Vagina (tissue), 2 donors: ENCODE measurements at regions not wholly inside any gene's neighbourhood (a gene's known extent, or its start where the extent isn't known, plus 50 kb on each side); places are given as distances from the start of the nearest gene placed in this dataset.
A peak's percentile ranks its signal among the peaks of the same experiment; 100 is the strongest.

Source experiments
- DNase-seq, 2 donors: peaks; one replicate each; pipeline ENCODE4 v3.0.0-alpha.2; 2017; ENCODE audit errors: extremely low spot score in 2 of 2
- H3K27ac ChIP-seq: fragments of 200-600 bp; sonication (generic); one replicate; pipeline ENCODE4 v1.5.1; 2019
- H3K27me3 ChIP-seq: fragments of 200-600 bp; sonication (generic); one replicate; pipeline ENCODE4 v1.5.1; 2019
- H3K36me3 ChIP-seq, 2 donors: fragments of 200-600 bp; sonication (generic); one replicate each; pipeline ENCODE4 v1.5.1; 2017 to 2019
- H3K4me1 ChIP-seq: fragments of 200-600 bp; sonication (generic); one replicate; pipeline ENCODE4 v1.5.1; 2019
- H3K4me3 ChIP-seq, 2 donors: fragments of 200-600 bp; sonication (generic); 1 replicate in 1 of 2; 2 replicates in 1 of 2; pipeline ENCODE4 v1.5.1; 2016 to 2019
- H3K9me3 ChIP-seq: fragments of 200-600 bp; sonication (generic); one replicate; pipeline ENCODE4 v1.5.1; 2019
- CTCF ChIP-seq, 3 experiments: fragments of 450-650 bp in 2 of 3; fragments of 200-600 bp in 1 of 3; sonication (generic) in 1 of 3; IDR thresholded peaks; one replicate each; pipeline ENCODE4 v1.5.1; 2017 to 2019; ENCODE audit warnings: antibody characterized with exemption in 3 of 3, mild to moderate bottlenecking in 2 of 3, moderate library complexity in 2 of 3
- POLR2A ChIP-seq, 2 donors: fragments of 450-650 bp; IDR thresholded peaks; one replicate each; pipeline ENCODE4 v1.6.1; 2017; ENCODE audit warnings: antibody characterized with exemption in 2 of 2, mild to moderate bottlenecking in 2 of 2, moderate library complexity in 2 of 2
- POLR2AphosphoS5 ChIP-seq, 2 donors: sonication (generic); formaldehyde crosslinking; IDR thresholded peaks; one replicate each; pipeline ENCODE4 v1.9.0; 2017; ENCODE audit warnings: antibody characterized with exemption in 2 of 2, mild to moderate bottlenecking in 2 of 2, low read depth in 1 of 2; ENCODE audit not compliant: insufficient read depth in 1 of 2
- intact Hi-C: fragments of 100-400 bp; cut with DNase I; formaldehyde crosslinking; loops from one replicate; pipeline ENCODE4 v1.15.1; 2023

DNA sequence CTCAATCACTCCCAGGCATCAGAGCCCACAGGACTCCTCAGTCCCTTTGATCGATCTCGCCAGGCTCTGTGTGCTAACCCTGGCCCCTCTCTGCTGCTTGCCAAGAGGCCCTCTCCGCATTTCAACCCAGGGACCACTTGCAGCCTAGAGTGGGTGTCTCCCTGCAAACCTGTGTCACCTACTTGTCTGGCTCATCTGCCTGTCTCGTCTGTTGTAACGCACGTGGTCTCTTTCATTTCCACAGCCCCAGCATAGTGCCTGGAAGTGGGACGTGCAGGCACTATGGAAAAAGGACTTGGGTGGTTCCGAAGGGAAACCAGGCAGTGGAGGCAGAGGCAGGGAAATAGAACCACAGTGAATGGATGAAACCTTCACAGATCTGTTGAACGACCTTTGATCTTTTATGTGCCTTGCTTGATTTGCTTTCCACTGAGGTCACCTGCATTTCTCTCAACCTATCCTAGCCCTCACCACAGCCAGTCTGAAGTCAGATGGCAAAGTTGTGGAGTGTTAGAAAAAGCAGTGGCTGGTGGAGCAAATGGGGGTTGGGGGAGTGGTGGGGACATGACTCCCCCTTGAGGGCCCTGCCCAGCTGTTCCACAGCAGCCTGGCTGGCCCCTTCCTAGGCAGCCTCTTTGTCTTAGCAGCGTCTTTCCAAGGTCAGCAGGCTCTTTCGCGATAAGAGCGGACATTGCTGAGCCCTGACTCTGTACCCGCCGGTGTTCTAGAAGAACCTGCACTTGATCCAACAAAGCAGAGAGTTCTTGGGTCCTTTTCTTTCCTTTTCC, 55.8 kb upstream of the TAGAP start:
- Histone ChIP-seq H3K27ac (no peak overlapping the region), H3K4me1 (no peaks in the 10 kb centered on the region), H3K36me3 (no peaks in the 10 kb centered on the region), H3K27me3 (no peaks in the 10 kb centered on the region), H3K4me3 (no peak overlapping the region), H3K9me3 (no peaks in the 10 kb centered on the region)
- DNase-seq, result peak in 1 of 2 donors; percentile 62
- intact Hi-C loops, result no loop called here
- TF ChIP-seq POLR2AphosphoS5 (IDR thresholded peaks at IDR 0.05; ENCODE audit: insufficient read depth in 1 of 2, low read depth in 1 of 2) (no peak), CTCF (IDR thresholded peaks at IDR 0.05) (no peak), POLR2A (IDR thresholded peaks at IDR 0.05) (no peak)

DNA sequence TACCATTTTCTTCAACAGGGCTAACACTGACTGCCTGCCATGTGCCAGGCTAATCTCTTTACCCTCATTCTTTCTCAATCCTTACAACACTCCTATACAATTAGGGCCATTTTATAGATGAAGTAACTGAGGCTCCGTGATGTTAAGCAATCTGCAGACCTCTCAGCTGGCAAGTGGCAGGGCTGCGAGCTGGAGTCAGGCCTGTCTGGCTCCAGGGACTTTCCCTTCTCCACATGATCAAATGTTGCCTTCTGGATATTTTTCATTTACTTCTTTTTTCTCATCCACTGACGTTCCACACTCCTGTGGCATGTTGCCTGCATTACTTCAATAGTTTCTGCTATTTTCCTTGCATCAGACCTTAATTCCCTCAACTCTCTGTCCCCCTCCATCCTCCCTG, 55.2 kb upstream of the TAGAP start:
- TF ChIP-seq POLR2A (IDR thresholded peaks at IDR 0.05), result no peak
- no peak for TF ChIP-seq POLR2AphosphoS5 (IDR thresholded peaks at IDR 0.05; ENCODE audit: insufficient read depth in 1 of 2, low read depth in 1 of 2)
- TF ChIP-seq CTCF (IDR thresholded peaks at IDR 0.05), result no peak

DNA sequence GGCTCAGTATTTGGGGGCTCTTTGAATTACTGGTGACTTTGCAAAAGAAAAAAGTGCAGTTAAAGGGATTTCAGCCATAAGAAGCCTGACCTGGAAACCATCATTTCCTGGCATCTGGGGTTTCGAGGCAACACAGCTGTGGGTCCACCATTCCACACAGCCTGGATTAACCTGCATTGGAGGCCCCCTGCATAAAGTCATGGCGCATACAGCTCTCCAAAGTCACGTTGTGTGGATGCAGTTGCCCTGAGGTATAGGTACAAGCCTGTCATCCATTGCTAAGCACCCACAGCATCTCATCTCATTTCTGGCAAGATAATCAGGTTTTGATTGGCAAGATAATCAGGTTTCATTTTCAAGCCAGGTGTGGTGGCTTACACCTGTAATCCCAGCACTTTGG, 54.5 kb upstream of the TAGAP start:
- no peaks in the 10 kb centered on the region for H3K9me3 ChIP-seq
- intact Hi-C loops, result no loop called here
- H3K27ac ChIP-seq, result no peak overlapping the region
- DNase-seq, result peak in 1 of 2 donors; percentile 56
- no peaks in the 10 kb centered on the region for H3K4me1 ChIP-seq
- no peak for TF ChIP-seq CTCF (IDR thresholded peaks at IDR 0.05)
- no peak for TF ChIP-seq POLR2AphosphoS5 (IDR thresholded peaks at IDR 0.05; ENCODE audit: insufficient read depth in 1 of 2, low read depth in 1 of 2)
- TF ChIP-seq POLR2A (IDR thresholded peaks at IDR 0.05), result no peak
- no peak overlapping the region for H3K4me3 ChIP-seq
- no peaks in the 10 kb centered on the region for H3K27me3 ChIP-seq
- no peaks in the 10 kb centered on the region for H3K36me3 ChIP-seq

More for the DNA sequence above, 55.2 kb upstream of the TAGAP start:
- H3K27me3 ChIP-seq, result no peaks in the 10 kb centered on the region
- intact Hi-C loops, result no loop called here
- H3K36me3 ChIP-seq, result no peaks in the 10 kb centered on the region
- no peaks in the 10 kb centered on the region for H3K9me3 ChIP-seq
- no peak overlapping the region for H3K27ac ChIP-seq
- no peak for DNase-seq
- H3K4me3 ChIP-seq, result no peak overlapping the region
- no peaks in the 10 kb centered on the region for H3K4me1 ChIP-seq

DNA sequence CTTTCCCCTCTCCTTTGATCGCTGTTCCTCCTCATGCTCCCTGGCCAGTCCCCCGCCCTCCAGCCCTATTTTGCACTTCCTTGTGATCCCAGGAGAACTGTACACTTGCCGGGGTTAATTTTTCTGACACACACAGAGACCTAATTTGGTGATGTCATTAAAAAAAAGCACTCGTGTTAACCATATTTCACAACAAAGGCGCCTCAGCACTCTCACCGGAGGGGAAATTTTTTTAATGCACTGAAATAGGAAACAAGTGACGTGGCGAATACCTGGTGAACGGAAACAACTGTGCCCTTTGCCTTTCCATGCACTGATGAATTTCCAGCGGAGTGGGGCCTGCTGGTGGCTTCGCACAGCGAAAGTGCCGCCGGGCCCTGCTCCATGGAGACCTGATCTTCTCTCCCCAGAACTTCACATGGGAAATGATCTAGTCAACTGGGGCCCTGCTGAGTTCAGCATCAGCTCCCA, 53.9 kb upstream of the TAGAP start:
- intact Hi-C loops, result no loop called here
- no peak overlapping the region for H3K27ac ChIP-seq
- H3K36me3 ChIP-seq, result no peaks in the 10 kb centered on the region
- no peak overlapping the region for H3K4me3 ChIP-seq
- no peaks in the 10 kb centered on the region for H3K27me3 ChIP-seq
- H3K9me3 ChIP-seq, result no peaks in the 10 kb centered on the region
- no peaks in the 10 kb centered on the region for H3K4me1 ChIP-seq
- peak in 1 of 2 donors; percentile 74 for DNase-seq
- TF ChIP-seq POLR2AphosphoS5 (IDR thresholded peaks at IDR 0.05; ENCODE audit: insufficient read depth in 1 of 2, low read depth in 1 of 2) (no peak), CTCF (IDR thresholded peaks at IDR 0.05) (no peak), POLR2A (IDR thresholded peaks at IDR 0.05) (no peak)

GRCh38 chr6:159097256-159097655, 52.5 kb upstream of the TAGAP start:
- Histone ChIP-seq H3K9me3 (no peaks in the 10 kb centered on the region), H3K36me3 (no peaks in the 10 kb centered on the region), H3K27ac (no peak overlapping the region), H3K4me1 (no peaks in the 10 kb centered on the region), H3K4me3 (no peak overlapping the region), H3K27me3 (no peaks in the 10 kb centered on the region)
- peak in 1 of 2 donors; percentile 1 for DNase-seq
- intact Hi-C loops, result no loop called here
- TF ChIP-seq POLR2A (IDR thresholded peaks at IDR 0.05), result no peak
- no peak for TF ChIP-seq CTCF (IDR thresholded peaks at IDR 0.05)
- TF ChIP-seq POLR2AphosphoS5 (IDR thresholded peaks at IDR 0.05; ENCODE audit: insufficient read depth in 1 of 2, low read depth in 1 of 2), result no peak
